ENCODE measurements at regions not wholly inside any gene's neighbourhood (a gene's known extent, or its start where the extent isn't known, plus 50 kb on each side); places are given as distances from the start of the nearest gene placed in this dataset.

GRCh38 chr4:144316869-144317268, 176.4 kb upstream of the GYPA start:
- no peak overlapping the region for H3K9ac ChIP-seq (ENCODE audit: low read depth in 1 of 2, low read length in 2 of 2)
- no peaks in the 10 kb centered on the region for H3K36me3 ChIP-seq (ENCODE audit: control insufficient read depth in 4 of 4, insufficient read depth in 3 of 4, low read depth in 1 of 4, low read length in 3 of 4)
- H3K4me3 ChIP-seq (ENCODE audit: low read depth in 1 of 3, low read length in 3 of 3) = no peak overlapping the region
- H3K27ac ChIP-seq (ENCODE audit: low read depth in 1 of 2, low read length in 2 of 2) = no peak overlapping the region
- H3K9me3 ChIP-seq (ENCODE audit: control insufficient read depth in 4 of 4, low read length in 3 of 4) = peaks cover 2 to 10% (median 5%) of the 10 kb centered on the region in 4 donors
- 62% methylated on average over 1 of the region's 1 CpG for WGBS
- peaks cover 0 to 2% (median 0%) of the 10 kb centered on the region in 4 donors for H3K27me3 ChIP-seq (ENCODE audit: control insufficient read depth in 4 of 4, insufficient read depth in 4 of 4, low read length in 3 of 4)
- no peaks in the 10 kb centered on the region for H3K4me1 ChIP-seq (ENCODE audit: control insufficient read depth in 4 of 4, insufficient read depth in 4 of 4, low read length in 3 of 4)
- TF ChIP-seq TAF1 (conservative IDR thresholded peaks at IDR 0.05) = no peak
- TF ChIP-seq JUND (IDR thresholded peaks at IDR 0.05) = no peak
- TF ChIP-seq, protein P1, sequence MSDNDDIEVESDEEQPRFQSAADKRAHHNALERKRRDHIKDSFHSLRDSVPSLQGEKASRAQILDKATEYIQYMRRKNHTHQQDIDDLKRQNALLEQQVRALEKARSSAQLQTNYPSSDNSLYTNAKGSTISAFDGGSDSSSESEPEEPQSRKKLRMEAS (IDR thresholded peaks at IDR 0.05) = no peak
- TF ChIP-seq, protein P2, sequence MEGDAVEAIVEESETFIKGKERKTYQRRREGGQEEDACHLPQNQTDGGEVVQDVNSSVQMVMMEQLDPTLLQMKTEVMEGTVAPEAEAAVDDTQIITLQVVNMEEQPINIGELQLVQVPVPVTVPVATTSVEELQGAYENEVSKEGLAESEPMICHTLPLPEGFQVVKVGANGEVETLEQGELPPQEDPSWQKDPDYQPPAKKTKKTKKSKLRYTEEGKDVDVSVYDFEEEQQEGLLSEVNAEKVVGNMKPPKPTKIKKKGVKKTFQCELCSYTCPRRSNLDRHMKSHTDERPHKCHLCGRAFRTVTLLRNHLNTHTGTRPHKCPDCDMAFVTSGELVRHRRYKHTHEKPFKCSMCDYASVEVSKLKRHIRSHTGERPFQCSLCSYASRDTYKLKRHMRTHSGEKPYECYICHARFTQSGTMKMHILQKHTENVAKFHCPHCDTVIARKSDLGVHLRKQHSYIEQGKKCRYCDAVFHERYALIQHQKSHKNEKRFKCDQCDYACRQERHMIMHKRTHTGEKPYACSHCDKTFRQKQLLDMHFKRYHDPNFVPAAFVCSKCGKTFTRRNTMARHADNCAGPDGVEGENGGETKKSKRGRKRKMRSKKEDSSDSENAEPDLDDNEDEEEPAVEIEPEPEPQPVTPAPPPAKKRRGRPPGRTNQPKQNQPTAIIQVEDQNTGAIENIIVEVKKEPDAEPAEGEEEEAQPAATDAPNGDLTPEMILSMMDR (IDR thresholded peaks at IDR 0.05; ENCODE audit: low read depth, low read length, missing input control) = no peak
- TF ChIP-seq, protein P3, sequence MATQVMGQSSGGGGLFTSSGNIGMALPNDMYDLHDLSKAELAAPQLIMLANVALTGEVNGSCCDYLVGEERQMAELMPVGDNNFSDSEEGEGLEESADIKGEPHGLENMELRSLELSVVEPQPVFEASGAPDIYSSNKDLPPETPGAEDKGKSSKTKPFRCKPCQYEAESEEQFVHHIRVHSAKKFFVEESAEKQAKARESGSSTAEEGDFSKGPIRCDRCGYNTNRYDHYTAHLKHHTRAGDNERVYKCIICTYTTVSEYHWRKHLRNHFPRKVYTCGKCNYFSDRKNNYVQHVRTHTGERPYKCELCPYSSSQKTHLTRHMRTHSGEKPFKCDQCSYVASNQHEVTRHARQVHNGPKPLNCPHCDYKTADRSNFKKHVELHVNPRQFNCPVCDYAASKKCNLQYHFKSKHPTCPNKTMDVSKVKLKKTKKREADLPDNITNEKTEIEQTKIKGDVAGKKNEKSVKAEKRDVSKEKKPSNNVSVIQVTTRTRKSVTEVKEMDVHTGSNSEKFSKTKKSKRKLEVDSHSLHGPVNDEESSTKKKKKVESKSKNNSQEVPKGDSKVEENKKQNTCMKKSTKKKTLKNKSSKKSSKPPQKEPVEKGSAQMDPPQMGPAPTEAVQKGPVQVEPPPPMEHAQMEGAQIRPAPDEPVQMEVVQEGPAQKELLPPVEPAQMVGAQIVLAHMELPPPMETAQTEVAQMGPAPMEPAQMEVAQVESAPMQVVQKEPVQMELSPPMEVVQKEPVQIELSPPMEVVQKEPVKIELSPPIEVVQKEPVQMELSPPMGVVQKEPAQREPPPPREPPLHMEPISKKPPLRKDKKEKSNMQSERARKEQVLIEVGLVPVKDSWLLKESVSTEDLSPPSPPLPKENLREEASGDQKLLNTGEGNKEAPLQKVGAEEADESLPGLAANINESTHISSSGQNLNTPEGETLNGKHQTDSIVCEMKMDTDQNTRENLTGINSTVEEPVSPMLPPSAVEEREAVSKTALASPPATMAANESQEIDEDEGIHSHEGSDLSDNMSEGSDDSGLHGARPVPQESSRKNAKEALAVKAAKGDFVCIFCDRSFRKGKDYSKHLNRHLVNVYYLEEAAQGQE (IDR thresholded peaks at IDR 0.05) = no peak
- TF ChIP-seq, protein P4, sequence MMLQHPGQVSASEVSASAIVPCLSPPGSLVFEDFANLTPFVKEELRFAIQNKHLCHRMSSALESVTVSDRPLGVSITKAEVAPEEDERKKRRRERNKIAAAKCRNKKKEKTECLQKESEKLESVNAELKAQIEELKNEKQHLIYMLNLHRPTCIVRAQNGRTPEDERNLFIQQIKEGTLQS (IDR thresholded peaks at IDR 0.05) = no peak
- no peak for TF ChIP-seq NR2F2 (IDR thresholded peaks at IDR 0.05)
- TF ChIP-seq FOXA1 (IDR thresholded peaks at IDR 0.05) = no peak
- TF ChIP-seq RAD21 (IDR thresholded peaks at IDR 0.05) = no peak
- no peak for TF ChIP-seq ZBTB33 (IDR thresholded peaks at IDR 0.05)
- TF ChIP-seq YY1 (IDR thresholded peaks at IDR 0.05) = no peak
- TF ChIP-seq HNF4G (IDR thresholded peaks at IDR 0.05) = no peak
- no peak for TF ChIP-seq RXRA (IDR thresholded peaks at IDR 0.05)
- no peak for TF ChIP-seq EGR1 (IDR thresholded peaks at IDR 0.05; ENCODE audit: low read depth in 2 of 2)
- TF ChIP-seq HNF4A (conservative IDR thresholded peaks at IDR 0.05) = no peak
- TF ChIP-seq GABPA (IDR thresholded peaks at IDR 0.05 in 1 of 2, conservative IDR thresholded peaks at IDR 0.05 in 1 of 2) = no peak
- TF ChIP-seq FOXA2 (IDR thresholded peaks at IDR 0.05) = no peak
- TF ChIP-seq SP1 (IDR thresholded peaks at IDR 0.05) = no peak
- no peak for DNase-seq (ENCODE audit: low spot score)

Measured in liver (tissue), 8 donors.